ENCODE measurements at regions not wholly inside any gene's neighbourhood (a gene's known extent, or its start where the extent isn't known, plus 50 kb on each side); places are given as distances from the start of the nearest gene placed in this dataset.

GRCh38 chr11:37404231-37404630 is 806.2 kb upstream of the RAG2 start:
- H3K4me3 ChIP-seq (replicated peaks in 1 of 2; ENCODE audit: low read depth in 1 of 2, low read length in 2 of 2) = no peak overlapping the region
- H3K27ac ChIP-seq (ENCODE audit: low read depth, low read length) = no peak overlapping the region
- no peak for TF ChIP-seq SP1 (IDR thresholded peaks at IDR 0.05; ENCODE audit: low read depth)
- no peak for TF ChIP-seq CEBPB (IDR thresholded peaks at IDR 0.05; ENCODE audit: low read depth)
- no peak for TF ChIP-seq ZBTB33 (IDR thresholded peaks at IDR 0.05; ENCODE audit: extremely low read depth, insufficient replicate concordance, low read length)
- no peak for TF ChIP-seq EZH2 (IDR thresholded peaks at IDR 0.05)
- TF ChIP-seq ZNF274 (IDR thresholded peaks at IDR 0.05; ENCODE audit: low read depth, low read length) = no peak
- TF ChIP-seq ELF1 (IDR thresholded peaks at IDR 0.05; ENCODE audit: borderline replicate concordance, low read depth) = no peak
- TF ChIP-seq ZFX (IDR thresholded peaks at IDR 0.05) = no peak
- TF ChIP-seq SRF (IDR thresholded peaks at IDR 0.05; ENCODE audit: low read depth) = no peak
- TF ChIP-seq JUND (IDR thresholded peaks at IDR 0.05) = no peak
- no peak for TF ChIP-seq EZH2phosphoT487 (IDR thresholded peaks at IDR 0.05; ENCODE audit: borderline replicate concordance)
- no peak for TF ChIP-seq SIN3A (IDR thresholded peaks at IDR 0.05; ENCODE audit: low read depth)
- TF ChIP-seq REST (IDR thresholded peaks at IDR 0.05; ENCODE audit: low read depth) = no peak
- TF ChIP-seq TCF7L2 (IDR thresholded peaks at IDR 0.05; ENCODE audit: borderline replicate concordance, extremely low read depth, insufficient read depth, insufficient read length) = no peak
- TF ChIP-seq CBX3 (IDR thresholded peaks at IDR 0.05; ENCODE audit: low read depth) = no peak
- no peak for TF ChIP-seq MAX (IDR thresholded peaks at IDR 0.05)
- TF ChIP-seq YY1 (IDR thresholded peaks at IDR 0.05; ENCODE audit: extremely low read depth, insufficient replicate concordance, low read depth, low read length) = no peak
- TF ChIP-seq CTCF (IDR thresholded peaks at IDR 0.05 in 2 of 3, conservative IDR thresholded peaks at IDR 0.05 in 1 of 3; ENCODE audit: borderline replicate concordance in 1 of 3, insufficient read depth in 1 of 3, low read depth in 2 of 3, low read length in 2 of 3) = no peak
- ChIA-PET CTCF (no interaction called here), RAD21 (ENCODE audit: low non-redundant PET in 1 of 2, low total read pairs in 2 of 2, uncharacterized antibody in 2 of 2, unreplicated experiment in 2 of 2) (no interaction called here), POLR2A (no interaction called here)
- H3K36me3 ChIP-seq (ENCODE audit: control insufficient read depth in 1 of 2, insufficient read depth in 2 of 2, low read length in 2 of 2) = no peaks in the 10 kb centered on the region
- no peaks in the 10 kb centered on the region for H3K9me2 ChIP-seq (ENCODE audit: insufficient read depth)
- intact Hi-C loops (cut with micrococcal nuclease) = no loop called here
- no peak overlapping the region for H3K9ac ChIP-seq (ENCODE audit: low read length)
- no peak for DNase-seq (ENCODE audit: low read depth, low spot score)
- no peaks in the 10 kb centered on the region for H3K27me3 ChIP-seq (ENCODE audit: insufficient read depth, low read length)
- no peak overlapping the region for H2AFZ ChIP-seq (ENCODE audit: low read depth, low read length, poor library complexity, severe bottlenecking)
- H4K20me1 ChIP-seq (ENCODE audit: insufficient read depth) = no peaks in the 10 kb centered on the region
- BruUV-seq (replicated peaks) = no TSS peak
- peaks cover 10 to 18% of the 10 kb centered on the region in 2 experiments; a peak in 2 of 4 replicates for H3K9me3 ChIP-seq (ENCODE audit: control insufficient read depth in 1 of 2, insufficient read depth in 1 of 2, low read depth in 1 of 2, low read length in 2 of 2)
- no peak for ATAC-seq
- H3K79me2 ChIP-seq (ENCODE audit: insufficient read depth, low read length) = no peaks in the 10 kb centered on the region
- H3K4me1 ChIP-seq (ENCODE audit: control insufficient read depth in 1 of 2, insufficient read depth in 2 of 2, low read length in 2 of 2) = no peaks in the 10 kb centered on the region
- H3K4me2 ChIP-seq (ENCODE audit: low read length) = no peak overlapping the region
